Thyroid gland (tissue), 4 donors: ENCODE measurements at regions not wholly inside any gene's neighbourhood (a gene's known extent, or its start where the extent isn't known, plus 50 kb on each side); places are given as distances from the start of the nearest gene placed in this dataset.

Experiments
- CTCF ChIP-seq, 6 experiments: fragments of 200-600 bp in 3 of 6; fragments of 450-650 bp in 3 of 6; sonication (generic) in 3 of 6; IDR thresholded peaks; one replicate each; pipeline ENCODE4 v1.5.1; 2016 to 2019; ENCODE audit warnings: antibody characterized with exemption in 6 of 6, mild to moderate bottlenecking in 2 of 6, inconsistent platforms in 1 of 6, moderate library complexity in 1 of 6
- POLR2A ChIP-seq, 2 donors: fragments of 450-650 bp; IDR thresholded peaks; one replicate each; pipeline ENCODE4 v1.6.1; 2017; ENCODE audit warnings: antibody characterized with exemption in 2 of 2, mild to moderate bottlenecking in 2 of 2, moderate library complexity in 1 of 2

DNA sequence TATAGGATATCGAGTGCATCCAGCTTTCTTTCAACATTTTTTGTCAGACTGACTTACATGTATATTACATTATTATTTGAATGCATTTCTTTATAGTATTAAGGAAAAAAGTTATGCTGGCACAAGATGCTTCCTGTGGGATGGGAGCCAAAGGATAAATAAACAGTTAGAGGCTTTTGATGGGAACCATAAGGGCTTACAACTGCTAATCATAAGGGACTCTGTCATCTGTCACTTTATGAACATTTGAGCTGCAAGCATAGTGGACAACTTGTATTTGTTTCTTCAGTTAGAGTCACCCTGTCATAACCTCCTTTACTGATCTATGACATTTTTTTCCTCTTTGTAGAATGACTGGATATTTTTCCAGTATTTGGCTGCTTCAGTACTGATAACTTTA lies 132.4 kb upstream of the CHORDC1 start:
- TF ChIP-seq CTCF (IDR thresholded peaks at IDR 0.05) (no peak), POLR2A (IDR thresholded peaks at IDR 0.05) (no peak)
